Esophagus squamous epithelium (tissue), 5 donors: ENCODE measurements at regions not wholly inside any gene's neighbourhood (a gene's known extent, or its start where the extent isn't known, plus 50 kb on each side); places are given as distances from the start of the nearest gene placed in this dataset.

Source experiments
- DNase-seq: peaks from one replicate; lab custom pipeline; 2025; lab: John Stamatoyannopoulos, UW
- H3K27ac ChIP-seq, 4 donors: fragments of 200-600 bp; sonication (generic); one replicate each; pipeline ENCODE4 v1.5.1; 2016 to 2019; ENCODE audit warnings: mild to moderate bottlenecking in 1 of 4
- H3K27me3 ChIP-seq, 4 donors: fragments of 200-600 bp; sonication (generic); 1 replicate in 3 of 4; 2 replicates in 1 of 4; pipeline versions ENCODE4 v1.5.1 to v1.6.0; 2017 to 2021; ENCODE audit warnings: antibody characterized with exemption in 1 of 4
- H3K36me3 ChIP-seq, 3 donors: fragments of 200-600 bp; sonication (generic); one replicate each; pipeline ENCODE4 v1.5.1; 2016 to 2019
- H3K4me1 ChIP-seq, 3 donors: fragments of 200-600 bp; sonication (generic); one replicate each; pipeline ENCODE4 v1.5.1; 2017 to 2019
- H3K4me3 ChIP-seq, 4 donors: fragments of 200-600 bp; sonication (generic); 1 replicate in 3 of 4; 2 replicates in 1 of 4; pipeline ENCODE4 v1.5.1; 2016 to 2019; ENCODE audit warnings: mild to moderate bottlenecking in 2 of 4, moderate library complexity in 1 of 4
- H3K9me3 ChIP-seq, 3 donors: fragments of 200-600 bp; sonication (generic); one replicate each; pipeline ENCODE4 v1.5.1; 2016 to 2019
- POLR2A ChIP-seq, 4 donors: fragments of 450-650 bp; IDR thresholded peaks; one replicate each; pipeline ENCODE4 v1.6.1; 2017; ENCODE audit warnings: antibody characterized with exemption in 4 of 4, mild to moderate bottlenecking in 4 of 4, moderate library complexity in 3 of 4
- WGBS, 2 donors: methylation state at CpG; one replicate each; pipeline ENCODE4 v1.1.5; 2018; 5-methylcytosine and 5-hydroxymethylcytosine counted together
- intact Hi-C: fragments of 100-400 bp; cut with DNase I; formaldehyde crosslinking; loops from one replicate; pipeline ENCODE4 v1.15.0; 2022
- TF ChIP-seq, protein P1 (sequence below), 6 experiments: fragments of 450-650 bp in 4 of 6; fragments of 200-600 bp in 2 of 6; sonication (generic) in 2 of 6; IDR thresholded peaks; one replicate each; pipeline ENCODE4 v1.5.1; 2016 to 2019; ENCODE audit warnings: antibody characterized with exemption in 6 of 6, mild to moderate bottlenecking in 4 of 6, moderate library complexity in 4 of 6
- donor health status: DM: yes; HTN: yes; CAD: no.

GRCh38 chr15:69636169-69636915 is 183.7 kb downstream of the RPLP1 start:
- Histone ChIP-seq H3K9me3 (no peaks in the 10 kb centered on the region), H3K27me3 (peaks cover 0 to 40% (median 0%) of the 10 kb centered on the region in 4 donors), H3K4me1 (no peaks in the 10 kb centered on the region), H3K36me3 (no peaks in the 10 kb centered on the region), H3K4me3 (no peak overlapping the region), H3K27ac (no peak overlapping the region)
- intact Hi-C loops, result no loop called here
- 81 to 84% methylated on average over 5 to 9 of the region's 10 CpGs for WGBS, 2 donors
- TF ChIP-seq POLR2A (IDR thresholded peaks at IDR 0.05), result no peak
- TF ChIP-seq, protein P1, sequence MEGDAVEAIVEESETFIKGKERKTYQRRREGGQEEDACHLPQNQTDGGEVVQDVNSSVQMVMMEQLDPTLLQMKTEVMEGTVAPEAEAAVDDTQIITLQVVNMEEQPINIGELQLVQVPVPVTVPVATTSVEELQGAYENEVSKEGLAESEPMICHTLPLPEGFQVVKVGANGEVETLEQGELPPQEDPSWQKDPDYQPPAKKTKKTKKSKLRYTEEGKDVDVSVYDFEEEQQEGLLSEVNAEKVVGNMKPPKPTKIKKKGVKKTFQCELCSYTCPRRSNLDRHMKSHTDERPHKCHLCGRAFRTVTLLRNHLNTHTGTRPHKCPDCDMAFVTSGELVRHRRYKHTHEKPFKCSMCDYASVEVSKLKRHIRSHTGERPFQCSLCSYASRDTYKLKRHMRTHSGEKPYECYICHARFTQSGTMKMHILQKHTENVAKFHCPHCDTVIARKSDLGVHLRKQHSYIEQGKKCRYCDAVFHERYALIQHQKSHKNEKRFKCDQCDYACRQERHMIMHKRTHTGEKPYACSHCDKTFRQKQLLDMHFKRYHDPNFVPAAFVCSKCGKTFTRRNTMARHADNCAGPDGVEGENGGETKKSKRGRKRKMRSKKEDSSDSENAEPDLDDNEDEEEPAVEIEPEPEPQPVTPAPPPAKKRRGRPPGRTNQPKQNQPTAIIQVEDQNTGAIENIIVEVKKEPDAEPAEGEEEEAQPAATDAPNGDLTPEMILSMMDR (IDR thresholded peaks at IDR 0.05), result no peak
- DNase-seq, result no peak

- no peak for TF ChIP-seq POLR2A (IDR thresholded peaks at IDR 0.05)
- TF ChIP-seq, protein P1 (IDR thresholded peaks at IDR 0.05), result no peak
- DNase-seq, result no peak
- H3K27ac ChIP-seq, result no peak overlapping the region
- H3K36me3 ChIP-seq, result no peaks in the 10 kb centered on the region
- no peaks in the 10 kb centered on the region for H3K9me3 ChIP-seq
- no peaks in the 10 kb centered on the region for H3K4me1 ChIP-seq
- 75 to 82% methylated on average over 5 of the region's 5 CpGs for WGBS, 2 donors
- peaks cover 0 to 26% (median 0%) of the 10 kb centered on the region in 4 donors for H3K27me3 ChIP-seq
- H3K4me3 ChIP-seq, result no peak overlapping the region
- intact Hi-C loops, result no loop called here
Observed at GRCh38 chr15:69637818-69638217, 185.2 kb downstream of the RPLP1 start.

GRCh38 chr15:69643476-69643875 is 190.9 kb downstream of the RPLP1 start:
- DNase-seq, result no peak
- WGBS, 2 donors, result 66 to 91% methylated on average over 5 of the region's 5 CpGs
- H3K4me1 ChIP-seq, result peaks cover 0 to 3% (median 0%) of the 10 kb centered on the region in 3 donors
- peaks cover 0 to 31% (median under 1%) of the 10 kb centered on the region in 4 donors for H3K27me3 ChIP-seq
- H3K36me3 ChIP-seq, result no peaks in the 10 kb centered on the region
- H3K9me3 ChIP-seq, result no peaks in the 10 kb centered on the region
- H3K4me3 ChIP-seq, result no peak overlapping the region
- TF ChIP-seq POLR2A (IDR thresholded peaks at IDR 0.05), result no peak
- TF ChIP-seq, protein P1 (IDR thresholded peaks at IDR 0.05), result no peak
- intact Hi-C loops, result no loop called here
- no peak overlapping the region for H3K27ac ChIP-seq

DNA sequence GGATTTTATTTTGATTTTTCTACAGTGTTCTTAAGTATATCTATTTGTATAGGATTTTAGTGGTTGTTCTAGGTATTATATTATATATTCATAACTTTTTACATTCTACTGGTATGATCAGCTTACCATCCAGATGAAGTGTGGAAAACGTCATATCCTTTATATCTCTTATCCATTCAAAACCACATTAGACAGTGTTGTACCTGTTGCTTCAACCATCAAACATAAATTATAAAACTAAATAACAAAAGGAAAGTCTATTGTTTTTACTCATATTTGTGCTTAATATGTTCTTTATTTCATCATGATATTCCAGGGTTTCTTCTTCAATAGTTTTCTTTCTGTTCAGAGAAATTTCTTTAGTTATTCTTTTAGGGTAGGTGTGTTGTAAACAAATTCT is 191.4 kb downstream of the RPLP1 start:
- 80 to 86% methylated on average over 1 of the region's 1 CpG for WGBS, 2 donors
- Histone ChIP-seq H3K4me1 (peaks cover 0 to 8% (median 0%) of the 10 kb centered on the region in 3 donors), H3K36me3 (no peaks in the 10 kb centered on the region), H3K27me3 (peaks cover 0 to 36% (median 1%) of the 10 kb centered on the region in 4 donors), H3K9me3 (no peaks in the 10 kb centered on the region), H3K27ac (no peak overlapping the region), H3K4me3 (no peak overlapping the region)
- TF ChIP-seq POLR2A (IDR thresholded peaks at IDR 0.05), result no peak
- TF ChIP-seq, protein P1 (IDR thresholded peaks at IDR 0.05), result no peak
- DNase-seq, result no peak
- intact Hi-C loops, result no loop called here

GRCh38 chr15:69644876-69645275 is 192.3 kb downstream of the RPLP1 start:
- Histone ChIP-seq H3K27me3 (peaks cover 0 to 45% (median 1%) of the 10 kb centered on the region in 4 donors), H3K36me3 (no peaks in the 10 kb centered on the region), H3K4me3 (no peak overlapping the region), H3K9me3 (no peaks in the 10 kb centered on the region), H3K4me1 (peaks cover 0 to 14% (median 0%) of the 10 kb centered on the region in 3 donors), H3K27ac (no peak overlapping the region)
- intact Hi-C loops, result no loop called here
- DNase-seq, result no peak
- no peak for TF ChIP-seq POLR2A (IDR thresholded peaks at IDR 0.05)
- TF ChIP-seq, protein P1 (IDR thresholded peaks at IDR 0.05), result no peak
- 63 to 91% methylated on average over 1 of the region's 1 CpG for WGBS, 2 donors
